ENCODE measurements at regions not wholly inside any gene's neighbourhood (a gene's known extent, or its start where the extent isn't known, plus 50 kb on each side); places are given as distances from the start of the nearest gene placed in this dataset.

DNA sequence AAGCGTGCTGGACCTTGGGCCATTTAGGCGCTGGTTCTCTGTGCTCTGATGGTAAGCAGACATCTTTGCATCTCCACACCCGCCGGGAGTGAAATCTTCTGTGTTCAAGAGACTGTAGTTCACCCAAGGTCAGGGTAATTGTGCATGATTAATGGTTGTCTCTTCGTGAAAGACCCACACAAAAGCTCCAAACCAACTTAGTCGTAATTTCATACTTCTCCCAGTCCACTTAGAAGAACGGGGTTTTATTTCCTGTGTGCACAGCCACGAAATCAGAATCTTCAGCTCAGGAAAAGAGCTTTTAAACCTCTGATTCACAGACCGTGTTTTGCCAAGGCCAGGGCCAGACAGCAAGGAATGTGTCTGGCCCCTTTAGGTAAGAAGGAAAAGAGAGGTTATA, 640.9 kb downstream of the MED13L start:
- DNase-seq = no peak

DNA sequence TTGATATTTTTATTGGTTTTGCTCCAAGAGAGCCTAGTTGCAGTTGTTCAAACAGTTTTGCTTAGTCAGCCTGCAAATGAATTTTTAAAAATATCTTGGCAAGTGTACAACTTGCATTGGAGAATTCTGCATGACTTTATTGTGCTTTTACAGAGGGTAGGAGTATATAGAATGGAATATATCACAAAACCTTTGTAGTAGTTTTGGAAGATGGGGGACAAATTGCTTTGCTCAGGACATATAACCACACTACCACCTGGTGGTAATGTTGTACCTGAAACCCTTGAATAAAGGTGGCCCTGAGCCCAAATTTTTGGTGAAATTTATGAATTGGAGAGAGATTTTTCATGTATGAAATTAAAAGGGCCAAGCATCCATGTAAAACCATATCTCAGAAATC, 645.2 kb downstream of the MED13L start:
- DNase-seq = no peak

DNA sequence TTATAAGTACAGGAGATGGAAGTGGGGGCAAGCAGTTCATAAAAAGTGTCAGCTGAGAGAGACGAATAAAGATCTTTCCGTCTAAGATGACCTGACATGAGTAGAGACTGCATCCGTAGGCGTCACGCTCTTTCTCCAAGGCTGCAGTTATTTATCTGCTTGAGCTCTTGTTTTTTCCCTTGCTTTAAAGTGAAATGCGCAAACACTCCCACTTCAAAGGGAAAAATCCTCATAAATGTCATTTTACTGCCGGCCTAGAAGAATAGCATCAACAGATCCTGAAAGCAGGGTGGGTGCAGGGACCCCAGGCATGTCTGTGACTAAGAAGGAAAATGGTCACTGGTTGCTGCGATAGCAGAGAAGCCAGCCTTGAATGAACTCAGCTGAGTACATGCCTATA, 647.4 kb downstream of the MED13L start:
- DNase-seq = no peak

DNA sequence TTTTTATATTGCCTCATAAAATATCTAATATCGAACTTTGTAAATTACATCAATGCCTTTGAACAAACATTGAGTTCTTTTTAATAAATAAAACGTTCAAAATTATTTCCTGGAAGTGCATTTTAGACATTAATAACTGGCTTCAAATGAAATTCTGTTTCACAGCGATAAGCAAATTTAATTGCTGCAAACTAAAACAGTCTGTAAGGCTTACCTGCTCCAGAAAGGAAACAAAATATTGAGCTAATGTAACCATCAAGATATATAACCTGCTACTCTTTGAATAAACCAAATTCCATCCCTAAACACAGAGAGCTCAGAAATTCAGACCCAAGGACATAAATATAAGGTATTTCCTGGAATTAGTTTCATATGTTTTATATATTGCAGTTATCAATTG, 651.3 kb downstream of the MED13L start:
- no peak for DNase-seq

DNA sequence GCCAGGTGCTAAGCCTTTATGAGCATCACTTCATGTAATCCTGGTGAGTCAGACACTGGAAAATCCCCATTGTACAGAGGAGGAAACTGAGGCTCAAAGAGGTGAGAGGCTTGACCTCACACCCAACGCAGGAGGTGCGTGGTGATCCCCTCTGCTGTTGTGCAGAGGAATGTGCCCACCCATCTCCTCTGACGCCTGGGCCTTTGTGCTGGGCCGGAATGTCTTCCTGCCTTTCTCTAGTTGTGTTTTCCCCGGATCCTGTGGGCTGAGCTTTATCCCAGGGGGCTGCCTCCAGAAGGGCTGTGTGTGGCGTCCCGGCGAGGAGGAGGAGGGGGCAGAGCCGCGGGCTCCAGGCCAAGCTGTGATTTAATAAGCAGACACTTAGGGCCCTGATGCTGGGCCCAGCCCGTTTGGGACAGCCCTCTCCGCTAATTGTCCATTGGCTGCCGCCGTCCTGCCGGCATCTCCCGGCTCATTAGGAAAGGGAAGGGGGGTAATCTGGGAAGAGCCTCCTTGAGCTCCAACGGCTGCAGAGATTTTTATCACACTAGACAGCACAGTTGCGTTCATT, 653.6 kb downstream of the MED13L start:
- no peak for DNase-seq

DNA sequence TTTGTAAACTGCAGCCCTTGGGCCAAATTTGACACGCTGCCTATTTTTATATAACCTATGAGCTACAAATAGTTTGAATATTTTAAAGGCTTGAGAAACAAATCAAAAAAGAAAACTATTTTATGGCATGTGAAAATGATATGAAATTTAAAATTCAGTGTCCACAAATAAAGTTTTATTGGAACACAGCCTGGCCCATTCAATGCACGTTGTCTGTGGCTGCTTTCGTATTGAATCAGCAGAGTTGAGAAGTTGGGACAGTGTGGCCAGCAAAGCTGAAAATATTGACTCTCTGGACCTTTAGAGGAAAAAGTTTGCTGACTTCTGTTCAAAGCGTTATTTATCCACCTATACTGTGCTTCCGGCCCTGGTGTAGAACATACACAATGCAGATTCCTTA, 654.2 kb downstream of the MED13L start:
- DNase-seq = no peak

DNA sequence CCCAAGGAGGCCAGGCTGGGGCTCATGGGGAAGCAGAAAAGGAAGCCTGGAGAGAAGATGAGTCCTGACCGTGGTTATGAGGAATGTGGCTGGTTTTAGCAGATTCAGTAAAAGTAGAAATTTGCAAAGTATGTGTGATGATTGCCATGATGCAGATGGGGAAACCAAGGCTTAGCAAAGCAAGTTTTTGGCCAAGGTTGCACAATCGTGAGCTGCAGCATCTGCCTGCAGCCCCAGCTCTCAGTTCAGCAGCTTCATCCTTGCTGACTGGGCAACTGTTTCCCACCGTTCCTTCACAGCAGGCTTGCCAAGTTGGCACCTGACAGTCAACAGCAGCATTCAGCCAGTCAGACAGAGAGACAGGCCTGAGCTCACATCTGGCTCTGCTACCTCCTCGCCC, 656.7 kb downstream of the MED13L start:
- no peak for DNase-seq

DNA sequence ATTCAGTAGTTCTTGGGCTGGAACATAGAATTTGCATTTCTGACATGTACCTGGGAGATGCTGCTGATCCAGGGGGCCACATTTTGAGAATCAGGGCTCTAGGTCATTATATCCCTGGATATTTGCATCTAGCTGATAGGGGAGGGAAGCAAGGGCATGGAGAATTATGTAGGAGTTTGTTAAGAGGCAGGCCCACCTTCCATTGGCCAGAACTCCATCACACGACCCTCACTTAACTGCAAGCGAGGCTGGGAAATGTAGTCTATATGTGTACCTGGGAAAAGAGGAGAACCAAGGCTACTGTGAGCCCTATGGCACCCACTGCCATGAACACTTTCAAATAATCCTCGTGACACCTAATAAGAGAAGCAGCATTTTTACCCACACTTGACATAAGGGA, 657.6 kb downstream of the MED13L start:
- DNase-seq = no peak

DNA sequence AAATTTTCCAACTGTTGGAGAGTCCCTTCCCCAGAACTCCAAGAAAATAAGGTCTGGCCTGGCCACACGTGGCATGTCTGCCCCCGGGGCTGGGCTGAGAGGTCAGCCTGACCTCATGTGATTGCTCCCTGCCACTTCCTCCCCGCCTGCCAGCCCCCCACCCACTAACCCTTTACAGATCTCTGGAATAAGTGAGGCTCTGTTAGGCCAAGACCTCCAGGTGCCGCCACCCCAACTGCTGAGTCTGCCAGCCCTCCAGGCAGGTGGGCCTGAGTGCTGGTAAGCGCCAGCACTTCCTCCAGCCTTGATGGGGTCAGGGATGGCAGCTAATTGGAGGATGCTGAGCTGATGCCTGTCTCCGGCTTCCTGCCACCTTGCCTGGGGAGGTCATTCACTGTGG, 658.4 kb downstream of the MED13L start:
- DNase-seq = no peak

DNA sequence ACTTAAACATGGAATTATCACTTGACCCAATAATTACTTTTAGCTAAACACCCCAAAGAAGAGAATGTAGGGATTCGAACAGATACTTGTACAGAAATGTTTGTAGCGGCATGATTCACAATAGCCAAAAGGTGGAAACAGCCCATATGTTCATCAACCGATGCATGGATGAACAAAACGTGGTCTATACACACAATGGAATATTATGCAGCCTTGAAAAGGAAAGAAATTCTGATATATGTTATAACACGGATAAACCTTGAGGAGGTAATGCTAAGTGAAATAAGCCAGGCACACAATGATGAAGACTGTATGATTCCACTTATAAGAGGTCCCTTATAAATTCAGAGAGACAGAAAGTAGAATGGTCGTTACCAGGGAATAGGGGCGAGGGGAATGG, 659.4 kb downstream of the MED13L start:
- no peak for DNase-seq

DNA sequence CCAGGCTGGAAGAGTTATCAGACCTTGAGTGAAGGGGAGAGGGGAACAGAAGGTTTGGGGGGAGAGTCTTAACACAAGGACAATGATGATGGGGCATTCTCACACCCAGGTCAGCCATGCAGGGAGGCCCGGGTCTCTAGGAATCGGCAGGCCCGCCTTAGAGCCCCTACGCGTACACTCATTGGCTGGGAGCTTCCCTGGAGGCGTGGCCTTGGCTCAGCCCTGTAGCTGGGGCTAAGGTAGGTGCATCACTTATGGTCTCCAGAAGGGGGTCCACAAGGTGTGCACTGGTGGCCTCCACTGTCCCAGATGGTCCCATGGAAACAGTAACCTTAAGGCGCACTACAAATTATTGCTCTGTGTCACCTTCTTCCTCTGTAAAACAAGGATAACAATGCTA, 660.1 kb downstream of the MED13L start:
- no peak for DNase-seq

DNA sequence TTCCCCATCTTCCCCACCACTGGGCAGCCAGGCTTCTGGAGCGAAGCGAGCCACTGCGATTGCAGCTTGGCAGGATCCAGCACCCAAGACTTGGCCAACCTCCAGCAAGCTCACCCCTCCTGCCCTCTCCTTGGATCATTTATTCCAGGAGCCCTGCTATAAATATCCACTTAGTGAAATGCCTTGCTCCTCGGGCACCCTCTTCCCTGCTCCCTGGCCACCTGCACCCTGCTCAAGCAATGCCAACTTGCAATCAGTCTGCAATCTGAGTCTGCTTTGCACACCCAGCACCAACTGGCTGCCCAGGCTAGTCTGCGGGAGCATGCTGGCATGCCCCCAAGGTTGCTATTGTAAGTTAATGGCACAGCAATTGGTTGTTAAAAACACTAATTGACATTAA, 666.0 kb downstream of the MED13L start:
- DNase-seq = no peak

DNA sequence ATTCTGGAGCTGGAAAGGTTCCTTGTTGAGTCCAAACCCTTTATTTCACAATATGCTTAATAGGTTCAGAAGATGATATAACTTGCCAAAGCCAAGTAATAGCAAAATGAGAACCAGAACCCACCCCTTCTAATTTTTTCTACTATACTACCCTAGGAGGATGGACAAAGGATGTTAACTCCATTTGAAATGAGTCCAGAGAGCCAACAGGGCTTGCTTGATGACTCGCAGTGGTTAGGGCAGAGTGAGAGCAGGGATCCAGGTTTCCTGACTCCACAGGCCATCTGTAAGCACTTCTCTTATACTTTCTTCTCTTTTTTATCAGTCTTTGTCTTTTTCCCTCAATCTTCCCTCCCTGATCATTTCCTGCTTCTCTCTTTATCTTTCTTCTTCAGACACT, 668.1 kb downstream of the MED13L start:
- no peak for DNase-seq

DNA sequence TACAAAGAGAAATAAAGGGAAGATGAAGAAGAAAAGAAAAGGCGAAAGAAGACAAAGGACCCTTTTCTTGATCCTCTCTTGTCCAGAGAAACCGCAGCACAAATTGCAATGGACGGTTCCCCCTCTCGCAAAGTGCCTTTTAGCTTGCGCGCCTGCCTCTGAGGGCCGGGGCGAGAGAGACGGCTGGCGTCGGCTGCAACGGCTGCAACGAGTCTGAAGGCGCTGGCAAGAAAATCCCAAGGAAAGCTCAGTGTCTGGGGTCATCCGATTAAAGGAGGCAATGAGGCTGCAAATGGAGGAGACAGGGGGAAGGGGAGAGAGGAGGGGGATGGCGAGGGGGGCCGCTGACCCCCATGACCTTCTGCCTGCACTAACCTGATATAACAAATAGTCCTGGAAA, 671.5 kb downstream of the MED13L start:
- no peak for DNase-seq

DNA sequence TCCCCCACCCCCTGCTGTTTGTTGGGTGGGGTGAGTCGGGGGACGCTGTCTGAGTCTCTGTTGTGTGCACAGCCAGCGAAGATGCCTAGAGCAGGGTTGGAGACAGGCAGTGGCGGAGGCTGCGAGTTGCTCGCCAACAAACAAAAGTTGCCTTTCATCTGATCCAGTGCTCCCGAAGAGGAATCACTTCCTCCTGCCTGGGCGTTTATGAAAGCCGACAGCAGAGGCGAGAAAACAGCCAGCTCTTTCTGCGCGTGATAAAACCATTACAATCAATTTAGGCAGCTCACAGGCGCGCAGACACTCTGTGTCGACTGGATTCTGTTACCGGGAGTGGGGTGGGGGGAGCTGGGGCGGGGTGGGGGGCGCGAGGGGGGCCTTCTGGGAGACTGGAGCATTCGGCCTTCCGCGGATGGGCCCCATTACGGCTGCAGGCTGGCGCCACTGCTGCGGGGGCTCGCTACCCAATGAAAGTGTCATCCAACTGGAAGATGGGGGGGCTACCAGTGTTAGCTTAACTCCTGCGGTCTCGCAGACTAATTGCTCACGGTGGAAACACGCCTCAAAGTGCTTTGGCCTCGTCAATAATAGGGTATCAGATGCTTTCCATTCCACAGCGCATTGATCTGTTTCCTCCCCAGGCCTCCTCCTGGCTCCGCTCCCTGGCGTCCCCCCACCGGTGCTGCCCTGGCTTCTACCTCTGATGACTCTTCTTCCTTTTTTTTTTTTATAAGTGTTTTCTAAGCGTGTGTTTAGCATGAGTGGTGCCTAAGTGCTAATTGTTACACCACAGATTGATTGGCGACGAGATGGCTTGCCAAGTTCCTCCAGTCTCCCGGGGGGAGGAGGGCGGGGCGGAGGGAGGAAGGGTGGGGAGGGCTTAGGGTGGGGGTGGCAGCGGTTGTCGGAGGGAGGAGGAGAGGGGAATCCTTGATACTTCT, 678.4 kb downstream of the MED13L start:
- no peak for DNase-seq

DNA sequence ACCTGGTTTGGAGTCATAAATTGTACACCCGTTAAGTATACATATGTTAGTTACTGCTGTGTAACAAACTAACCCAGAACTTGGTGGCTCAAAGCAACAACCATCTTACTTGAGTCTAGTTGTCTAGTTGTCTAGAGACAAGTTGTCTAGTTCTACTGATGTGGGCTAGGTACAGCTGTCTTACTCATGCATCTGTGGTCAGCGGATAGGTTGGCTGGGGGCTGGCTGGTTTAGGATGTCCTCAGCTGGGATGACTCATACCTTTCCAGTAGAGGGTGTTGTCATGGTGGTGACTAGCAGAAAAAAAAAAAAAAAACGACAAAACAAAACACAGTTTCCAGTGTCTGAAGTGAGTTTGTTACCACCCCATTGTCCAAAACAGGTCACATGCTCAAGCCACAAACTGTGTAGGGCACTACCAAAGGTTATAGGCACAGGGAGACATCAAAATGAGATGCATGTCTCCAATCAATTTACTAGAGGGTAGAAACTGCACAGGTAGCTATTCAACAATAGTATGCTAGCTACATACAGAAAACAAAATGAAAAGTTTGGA, 680.3 kb downstream of the MED13L start:
- DNase-seq = peak; percentile 27

DNA sequence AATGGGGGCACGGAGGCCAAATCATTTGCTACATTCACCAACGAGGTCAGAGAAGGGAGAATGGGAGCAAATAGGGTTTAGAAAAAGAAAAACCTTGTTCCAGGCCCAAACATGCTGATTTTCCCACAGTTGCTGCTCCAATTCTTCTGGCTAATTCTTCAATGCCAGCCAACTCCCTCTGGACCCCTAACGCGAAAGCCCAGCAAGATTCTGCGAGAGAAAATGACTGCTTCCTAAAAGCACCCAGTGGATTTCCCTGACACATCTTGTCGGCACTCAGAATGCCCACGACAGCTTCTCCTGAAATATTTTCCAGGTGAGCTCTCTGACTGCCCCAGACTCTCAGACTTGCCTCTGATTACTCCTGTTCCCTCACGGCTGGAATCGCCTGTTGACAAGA, 689.4 kb downstream of the MED13L start:
- DNase-seq = no peak

DNA sequence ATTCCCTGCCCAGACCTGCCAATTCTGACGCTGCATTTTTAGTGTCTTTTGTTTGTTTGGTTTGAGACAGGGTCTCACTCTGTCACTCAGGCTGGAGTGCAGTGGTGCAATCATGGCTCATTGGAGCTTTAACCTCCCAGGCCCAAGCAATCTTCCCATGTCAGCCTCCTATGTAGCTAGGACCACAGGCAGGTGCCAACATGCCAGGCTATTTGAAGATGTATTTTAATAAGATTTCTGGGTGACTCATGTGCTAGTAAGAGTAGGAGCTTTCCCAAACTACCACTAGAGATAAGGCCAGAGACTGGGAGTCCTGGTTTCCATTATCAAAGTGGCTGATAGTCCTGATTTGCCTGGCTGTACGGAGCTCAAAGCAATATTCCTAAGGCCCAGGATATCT, 693.3 kb downstream of the MED13L start:
- no peak for DNase-seq

DNA sequence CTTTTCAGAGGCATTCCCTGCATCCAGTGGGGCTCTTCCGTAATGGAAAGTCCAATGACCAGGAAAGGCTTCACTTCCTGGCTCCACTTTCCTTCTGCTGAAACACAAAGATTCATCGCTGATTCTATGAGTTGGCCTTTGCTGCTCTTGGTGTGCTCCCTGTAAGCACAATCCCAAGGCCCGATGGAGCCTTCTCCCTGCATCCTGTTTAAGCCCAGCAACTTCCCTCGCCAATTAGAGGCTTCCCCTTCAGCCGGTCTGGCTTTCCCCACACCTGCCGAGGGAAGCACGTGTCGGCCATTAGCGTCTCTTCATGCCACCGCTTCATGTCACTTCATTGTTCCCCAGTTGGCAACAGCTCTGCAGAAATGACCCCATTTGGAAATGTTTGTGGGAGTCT, 693.9 kb downstream of the MED13L start:
- DNase-seq = no peak

DNA sequence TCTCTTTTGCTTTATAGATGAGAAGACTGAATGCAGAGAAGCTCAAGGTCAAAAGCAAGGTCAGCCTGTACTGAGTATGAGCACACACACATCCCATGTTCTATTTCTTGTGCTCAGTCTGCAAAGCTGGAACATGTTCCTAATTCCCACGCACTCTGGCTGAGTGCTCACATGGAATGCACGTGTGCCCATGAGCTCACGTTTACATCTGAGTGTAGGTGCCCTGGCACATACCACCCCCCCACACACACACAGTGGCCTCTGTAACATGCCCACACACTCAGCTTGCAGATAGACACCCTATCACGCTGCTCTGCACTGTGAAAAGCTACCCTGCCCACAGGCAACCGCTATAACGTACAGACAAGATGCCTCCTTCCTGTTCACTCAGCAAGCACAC, 700.1 kb downstream of the MED13L start:
- no peak for DNase-seq

DNA sequence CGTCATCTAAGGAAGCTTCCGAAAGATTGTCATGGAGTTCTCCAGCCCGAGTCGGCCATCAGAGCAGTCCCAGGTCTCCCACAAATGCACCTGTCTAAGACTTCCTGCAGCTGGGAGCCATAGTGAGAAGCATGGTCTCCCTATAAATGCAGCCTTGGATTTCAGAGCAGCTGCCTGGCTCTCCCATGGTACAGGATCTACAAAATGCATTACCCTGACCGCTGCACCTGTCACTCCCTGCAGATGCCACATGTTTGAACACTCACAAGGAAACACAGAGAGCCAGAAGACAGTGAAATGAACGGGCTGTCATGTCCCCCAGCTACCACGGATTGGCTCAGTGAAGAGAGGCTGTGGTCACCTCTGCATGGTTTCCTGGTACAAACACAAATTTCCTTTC, 702.7 kb downstream of the MED13L start:
- no peak for DNase-seq

DNA sequence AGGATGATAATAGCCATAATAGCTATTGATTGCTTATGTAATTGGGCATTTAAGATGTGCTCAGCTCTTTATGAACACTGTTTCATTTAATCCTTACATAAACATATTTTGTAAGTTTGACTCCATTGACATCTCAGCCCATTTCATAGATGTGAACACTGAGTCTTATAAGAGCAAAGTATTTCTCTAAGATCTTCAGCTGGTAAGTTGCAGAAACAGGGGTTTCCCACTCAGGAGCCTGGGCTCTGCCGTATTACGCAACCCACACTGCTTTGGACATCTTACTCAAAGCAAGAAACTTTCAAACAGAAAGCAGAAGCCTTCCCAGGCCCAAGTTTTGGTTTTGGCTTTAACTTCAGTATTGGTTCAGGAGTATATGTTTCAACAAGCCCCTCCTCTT, 705.1 kb downstream of the MED13L start:
- no peak for DNase-seq

DNA sequence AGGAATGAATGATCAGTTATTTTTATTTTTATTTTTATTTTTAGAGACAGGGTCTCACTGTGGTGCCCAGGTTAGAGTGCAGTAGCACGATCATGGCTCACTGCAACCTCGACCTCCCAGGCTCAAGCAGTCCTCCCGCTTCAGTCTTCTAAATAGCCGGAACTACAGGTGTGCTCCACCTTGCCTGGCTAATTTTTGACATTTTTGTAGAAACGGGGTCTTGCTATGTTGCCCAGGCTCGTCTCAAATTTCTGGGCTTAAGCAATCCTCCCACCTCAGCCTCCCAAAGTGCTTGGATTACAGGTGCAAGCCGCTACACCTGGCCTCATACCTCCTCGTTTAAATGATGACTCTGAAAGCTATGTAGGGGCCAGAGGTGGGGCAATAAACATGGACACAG, 706.0 kb downstream of the MED13L start:
- no peak for DNase-seq

DNA sequence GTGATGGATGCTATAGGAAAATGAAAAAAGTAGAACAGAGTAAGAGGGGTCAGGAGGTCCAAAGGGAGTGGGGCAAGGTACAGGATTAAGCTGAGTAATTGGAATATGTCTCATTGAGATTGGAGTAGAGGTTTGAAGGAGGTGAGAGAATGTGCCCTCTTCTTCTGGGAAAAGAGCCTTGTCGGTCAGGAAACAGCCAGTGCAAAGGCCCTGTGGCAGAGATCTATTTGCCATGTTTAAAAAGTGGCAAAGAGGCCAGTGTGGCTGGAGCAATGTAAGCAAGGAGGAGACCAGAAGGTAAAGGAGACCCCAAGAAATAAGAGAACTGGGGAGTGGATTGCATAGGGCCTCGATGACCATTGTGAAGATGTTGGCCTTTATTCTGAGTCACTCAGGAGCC, 706.5 kb downstream of the MED13L start:
- no peak for DNase-seq
